Activated CD4-positive, alpha-beta T cell treated with anti-CD3 and anti-CD28 coated beads for 36 hours (primary cell): ENCODE measurements at regions not wholly inside any gene's neighbourhood (a gene's known extent, or its start where the extent isn't known, plus 50 kb on each side); places are given as distances from the start of the nearest gene placed in this dataset.
"Not testable (repeated sequence)": the region's sequence is repeated elsewhere in the genome, so short reads cannot be mapped to it uniquely, and the experiment has no call there.

Experiments used
- ATAC-seq: fragments of 200-7000 bp; cut with Tn5 transposase; one replicate; pipeline ENCODE4 v1.10.0; 2021; ENCODE audit warnings: mild to moderate bottlenecking, moderate library complexity
- CTCF ChIA-PET: fragments of 350-600 bp; sonication (Branson Sonifier 250); formaldehyde crosslinking; loops from one replicate; lab custom pipeline; 2021; ENCODE audit warnings: antibody characterized with exemption; lab: Charles Lee
- POLR2A ChIA-PET: fragments of 350-600 bp; sonication (Branson Sonifier 250); formaldehyde crosslinking; loops from one replicate; lab custom pipeline; 2021; ENCODE audit warnings: antibody characterized with exemption, inconsistent platforms; lab: Charles Lee
- DNase-seq: peaks from one replicate; pipeline ENCODE4 v3.0.0-alpha.2; 2020
- H3K27ac Mint-ChIP-seq: one replicate; pipeline ENCODE4 v1.8.0; 2021; ENCODE audit warnings: mixed read lengths
- H3K27me3 Mint-ChIP-seq: one replicate; pipeline ENCODE4 v1.8.0; 2021; ENCODE audit warnings: mixed read lengths
- H3K36me3 Mint-ChIP-seq: one replicate; pipeline ENCODE4 v1.8.0; 2021; ENCODE audit warnings: low read depth, mixed read lengths
- H3K4me1 Mint-ChIP-seq: one replicate; pipeline ENCODE4 v1.8.0; 2021; ENCODE audit warnings: mixed read lengths
- H3K4me3 Mint-ChIP-seq: one replicate; pipeline ENCODE4 v1.8.0; 2021; ENCODE audit warnings: mild to moderate bottlenecking, moderate library complexity, mixed read lengths
- H3K9me3 Mint-ChIP-seq: one replicate; pipeline ENCODE4 v1.8.0; 2021; ENCODE audit warnings: low read depth, mixed read lengths
- intact Hi-C, 2 experiments: fragments of 100-400 bp; cut with DNase I in 1 of 2; cut with micrococcal nuclease in 1 of 2; formaldehyde crosslinking; loops; one replicate each; pipeline versions ENCODE4 v1.14.2 to v1.15.1; 2022 to 2024; cut with DNase I, micrococcal nuclease

DNA sequence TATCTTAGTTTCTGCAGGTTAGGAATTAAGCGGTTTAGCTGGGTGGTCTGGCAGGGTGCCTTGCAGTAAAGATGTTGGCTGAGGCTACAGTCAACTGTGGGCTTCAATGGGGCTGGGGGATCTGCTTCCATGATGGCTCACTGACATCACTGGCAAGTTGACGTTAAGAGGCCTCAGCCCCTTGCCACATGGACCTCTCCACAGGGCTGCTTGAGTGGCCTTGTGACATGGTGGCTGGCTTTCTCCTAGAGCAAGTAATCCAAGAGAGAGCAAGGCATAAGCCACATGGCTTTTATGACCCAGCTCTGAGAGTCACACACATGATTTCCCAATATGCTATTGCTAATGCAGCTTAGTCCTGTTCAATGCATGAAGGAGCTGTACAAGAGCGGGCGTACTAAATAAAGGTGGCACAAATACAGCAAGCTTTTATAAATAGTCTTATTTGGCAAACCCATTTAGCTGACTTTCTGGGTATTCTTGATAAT is 109.1 kb downstream of the SEPTIN7 start:
- DNase-seq: no peak
- no peaks in the 10 kb centered on the region for H3K9me3 Mint-ChIP-seq
- H3K27ac Mint-ChIP-seq: no peak overlapping the region
- no peak overlapping the region for H3K4me3 Mint-ChIP-seq
- POLR2A ChIA-PET: no interaction called here
- CTCF ChIA-PET: interaction anchor here (0.7 to 3.4 kb wide), 9 partner anchors 66 to 286 kb away, joined by 3 to 16 read pairs (median 4); no protein-coding TSS in a partner anchor
- intact Hi-C loops: loop anchor here (5.0 to 10.0 kb wide), 5 partner anchors 108 to 875 kb away; partner anchors contain the start of genes DPY19L1 (in 1 of the 2) and SEPTIN7 (in 1 of the 2)
- H3K36me3 Mint-ChIP-seq: peaks cover 7% of the 10 kb centered on the region
- no peaks in the 10 kb centered on the region for H3K27me3 Mint-ChIP-seq
- no peak for ATAC-seq
- H3K4me1 Mint-ChIP-seq: peaks cover 2% of the 10 kb centered on the region

DNA sequence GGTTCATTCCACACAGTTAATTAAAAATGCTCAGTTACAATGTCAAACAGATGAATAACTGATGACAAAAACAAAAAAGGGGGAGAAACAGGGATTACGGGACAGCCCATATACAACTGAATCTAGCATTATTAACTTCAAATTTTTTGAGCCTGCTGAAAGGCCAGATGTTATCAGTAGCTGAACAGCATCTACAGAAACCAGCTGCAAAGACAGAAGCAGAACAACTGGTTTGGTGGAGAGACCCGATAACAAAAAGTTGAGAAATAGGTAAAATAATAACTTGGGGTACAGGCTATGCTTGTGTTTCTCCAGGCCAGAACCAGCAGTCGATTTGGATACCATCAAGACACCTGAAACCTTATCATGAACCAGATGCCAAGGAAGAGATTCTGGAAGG is 109.8 kb downstream of the SEPTIN7 start:
- not testable (repeated sequence) for ATAC-seq

GRCh38 chr7:35913350-35913749 is 112.5 kb downstream of the SEPTIN7 start:
- DNase-seq, H3K27ac Mint-ChIP-seq, H3K9me3 Mint-ChIP-seq, H3K36me3 Mint-ChIP-seq, H3K27me3 Mint-ChIP-seq, CTCF ChIA-PET, intact Hi-C loops, H3K4me1 Mint-ChIP-seq, POLR2A ChIA-PET, H3K4me3 Mint-ChIP-seq, ATAC-seq: not testable (repeated sequence)

More for the DNA sequence above, 109.8 kb downstream of the SEPTIN7 start:
- POLR2A ChIA-PET, H3K4me3 Mint-ChIP-seq, H3K36me3 Mint-ChIP-seq, DNase-seq, intact Hi-C loops, H3K4me1 Mint-ChIP-seq, H3K27me3 Mint-ChIP-seq, H3K27ac Mint-ChIP-seq, H3K9me3 Mint-ChIP-seq: not testable (repeated sequence)
- CTCF ChIA-PET: interaction anchor here (1.0 to 3.4 kb wide), 3 partner anchors 184 to 205 kb away, joined by 3 to 16 read pairs (median 5); no protein-coding TSS in a partner anchor

DNA sequence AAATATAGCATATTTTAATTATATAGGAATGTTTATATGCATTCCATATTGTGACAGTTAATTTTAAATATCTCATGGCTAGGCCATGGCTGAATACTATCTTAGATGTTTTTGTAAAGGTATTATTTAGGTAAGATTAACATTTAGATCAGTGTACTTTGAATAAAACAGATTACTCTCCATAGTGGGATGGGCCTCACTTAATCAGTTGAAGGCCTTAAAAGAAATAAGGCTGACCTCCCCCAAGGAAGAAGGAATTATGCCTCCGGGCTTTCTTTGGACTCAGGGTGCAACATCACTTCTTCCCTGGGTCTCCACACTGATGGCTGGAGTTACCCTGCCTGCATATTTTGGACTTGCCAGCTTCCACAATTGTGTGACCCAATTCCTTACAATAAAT is 113.4 kb downstream of the SEPTIN7 start:
- ATAC-seq, H3K27ac Mint-ChIP-seq, DNase-seq, H3K4me3 Mint-ChIP-seq, H3K36me3 Mint-ChIP-seq, H3K4me1 Mint-ChIP-seq, POLR2A ChIA-PET, intact Hi-C loops, H3K27me3 Mint-ChIP-seq, H3K9me3 Mint-ChIP-seq: not testable (repeated sequence)
- CTCF ChIA-PET: interaction anchor here (0.6 kb wide), 1 partner anchor 260 kb away, joined by 3 read pairs; no protein-coding TSS in a partner anchor

DNA sequence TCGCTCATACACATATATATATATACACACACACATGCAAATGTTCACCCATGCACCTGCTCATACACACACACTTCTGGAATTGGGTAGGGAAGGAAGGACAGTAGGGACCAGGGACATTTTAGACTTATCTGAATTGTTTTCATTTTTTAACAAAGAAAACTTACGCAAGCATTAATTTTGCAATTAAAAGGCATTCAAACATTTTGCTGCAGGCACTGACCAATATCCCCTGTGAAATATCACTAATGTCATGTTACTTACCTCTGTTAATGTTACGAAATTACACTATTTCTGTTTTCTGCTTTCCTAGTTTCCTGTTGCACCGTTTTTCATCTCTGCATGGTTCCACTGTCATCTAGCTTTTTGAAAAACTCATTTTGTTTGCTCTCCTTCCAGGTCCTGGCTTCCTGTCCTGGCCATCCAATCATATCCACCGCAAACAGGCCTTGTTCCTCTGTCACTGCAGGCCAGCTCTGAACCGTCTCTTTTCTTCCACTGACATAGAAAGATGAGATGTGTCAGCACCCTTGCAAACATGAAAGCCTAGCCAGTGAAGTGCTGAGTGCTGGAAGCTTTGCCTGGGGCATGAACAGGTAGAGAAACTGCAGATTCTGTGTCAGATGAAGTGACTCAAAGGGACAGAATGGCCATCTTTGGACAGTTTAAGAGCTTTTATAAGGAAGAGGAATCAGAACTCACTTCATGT is 114.5 kb downstream of the SEPTIN7 start:
- DNase-seq, H3K9me3 Mint-ChIP-seq, ATAC-seq, H3K27me3 Mint-ChIP-seq, POLR2A ChIA-PET, H3K36me3 Mint-ChIP-seq, H3K4me3 Mint-ChIP-seq, H3K4me1 Mint-ChIP-seq, H3K27ac Mint-ChIP-seq: not testable (repeated sequence)
- CTCF ChIA-PET: interaction anchor here (0.6 to 2.1 kb wide), 8 partner anchors 61 to 404 kb away, joined by 3 to 6 read pairs (median 3); no protein-coding TSS in a partner anchor
- intact Hi-C loops: loop anchor here in 1 of 2 experiments (5.0 kb wide), 1 partner anchor 377 kb away; no protein-coding TSS in a partner anchor

DNA sequence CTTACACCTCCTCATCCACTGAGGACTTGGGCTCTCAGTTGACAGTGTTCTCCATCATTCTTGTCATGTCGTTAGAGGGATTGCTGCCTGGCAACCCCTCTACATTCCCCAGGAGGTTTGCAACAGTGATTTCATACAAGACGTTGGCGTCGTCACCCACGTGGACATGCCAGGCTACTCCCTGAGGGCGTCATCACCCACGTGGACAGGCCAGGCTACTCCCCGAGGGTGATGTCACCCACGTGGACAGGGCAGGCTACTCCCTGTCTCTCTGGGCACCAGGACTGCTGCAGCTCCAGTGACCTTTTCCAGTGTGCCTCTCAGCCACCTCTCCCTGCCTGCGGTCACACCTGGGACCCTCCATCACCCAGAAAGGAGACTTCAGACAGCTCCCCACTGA is 117.4 kb downstream of the SEPTIN7 start:
- H3K27ac Mint-ChIP-seq, H3K9me3 Mint-ChIP-seq, DNase-seq, H3K4me3 Mint-ChIP-seq, H3K27me3 Mint-ChIP-seq, ATAC-seq, H3K36me3 Mint-ChIP-seq, POLR2A ChIA-PET, H3K4me1 Mint-ChIP-seq: not testable (repeated sequence)
- intact Hi-C loops: loop anchor here in 1 of 2 experiments (5.0 kb wide), 1 partner anchor 374 kb away; no protein-coding TSS in a partner anchor
- CTCF ChIA-PET: interaction anchor here (1.4 kb wide), 1 partner anchor 374 kb away, joined by 10 read pairs; no protein-coding TSS in a partner anchor

DNA sequence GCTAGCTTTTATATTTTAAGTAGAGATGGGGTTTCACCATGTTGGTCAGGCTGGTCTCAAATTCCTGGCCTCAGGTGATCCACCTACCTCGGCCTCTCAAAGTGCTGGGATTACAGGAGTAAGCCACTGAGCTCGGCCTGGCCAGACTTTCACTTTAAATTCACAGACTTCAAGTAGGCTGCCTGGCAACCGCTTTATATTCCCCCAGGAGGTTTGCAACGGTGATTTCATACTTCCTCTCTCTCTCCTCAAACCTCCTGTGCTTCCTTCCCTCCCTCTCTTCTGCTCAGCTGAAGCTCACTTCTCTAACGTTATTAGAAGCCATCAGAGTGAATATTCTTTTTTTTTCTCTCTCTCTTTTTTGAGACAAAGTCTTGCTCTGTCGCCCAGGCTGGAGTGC is 118.8 kb downstream of the SEPTIN7 start:
- H3K27me3 Mint-ChIP-seq, H3K27ac Mint-ChIP-seq, CTCF ChIA-PET, H3K36me3 Mint-ChIP-seq, DNase-seq, H3K4me1 Mint-ChIP-seq, POLR2A ChIA-PET, ATAC-seq, H3K9me3 Mint-ChIP-seq, H3K4me3 Mint-ChIP-seq: not testable (repeated sequence)
- intact Hi-C loops: loop anchor here in 1 of 2 experiments (5.0 kb wide), 1 partner anchor 373 kb away; no protein-coding TSS in a partner anchor

DNA sequence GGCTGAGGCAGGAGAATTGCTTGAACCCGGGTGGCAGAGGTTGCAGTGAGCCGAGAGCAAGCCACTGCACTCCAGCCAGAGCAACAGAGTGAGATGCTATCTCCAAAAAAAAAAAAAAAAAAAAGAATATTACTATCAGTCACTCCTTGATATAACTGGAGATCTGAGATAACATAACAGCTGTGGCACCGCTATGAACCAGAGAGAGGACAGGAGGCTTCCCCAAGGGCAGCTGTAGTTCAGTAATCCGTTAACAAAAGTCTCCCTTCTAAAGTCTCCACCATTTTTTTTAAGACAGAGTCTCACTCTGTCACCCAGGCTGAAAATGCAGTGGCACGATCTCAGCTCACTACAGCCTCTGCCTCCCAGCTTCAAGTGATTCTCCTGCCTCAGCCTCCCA is 120.5 kb downstream of the SEPTIN7 start:
- POLR2A ChIA-PET: not testable (repeated sequence)

GRCh38 chr7:35924668-35925067 is 123.8 kb downstream of the SEPTIN7 start:
- CTCF ChIA-PET, H3K27me3 Mint-ChIP-seq, intact Hi-C loops, H3K36me3 Mint-ChIP-seq, H3K4me3 Mint-ChIP-seq, ATAC-seq, DNase-seq, POLR2A ChIA-PET, H3K27ac Mint-ChIP-seq, H3K9me3 Mint-ChIP-seq, H3K4me1 Mint-ChIP-seq: not testable (repeated sequence)

More for the DNA sequence above, 120.5 kb downstream of the SEPTIN7 start:
- H3K27ac Mint-ChIP-seq, H3K4me1 Mint-ChIP-seq, H3K9me3 Mint-ChIP-seq, intact Hi-C loops, DNase-seq, H3K27me3 Mint-ChIP-seq, H3K36me3 Mint-ChIP-seq, H3K4me3 Mint-ChIP-seq, ATAC-seq: not testable (repeated sequence)
- CTCF ChIA-PET: interaction anchor here (0.7 to 1.2 kb wide), 2 partner anchors 55 to 398 kb away, joined by 4 to 5 read pairs; no protein-coding TSS in a partner anchor

DNA sequence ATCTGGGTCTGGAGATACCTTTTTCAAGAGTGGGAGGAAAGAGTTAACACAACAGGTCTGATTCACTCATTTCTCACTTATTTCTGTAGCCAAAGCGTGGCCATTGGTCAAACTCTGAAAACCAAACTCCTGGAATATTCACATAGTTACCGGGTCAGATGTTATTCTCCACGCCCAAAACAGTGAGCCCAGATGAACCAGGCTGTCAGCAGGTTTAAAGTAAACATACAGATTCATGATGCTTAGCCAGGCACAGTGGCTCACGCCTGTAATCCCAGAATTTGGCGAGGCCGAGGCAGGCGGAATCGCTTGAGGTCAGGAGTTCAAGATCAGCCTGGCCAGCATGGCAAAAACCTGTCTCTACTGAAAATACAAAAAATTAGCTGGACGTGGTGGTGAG is 126.1 kb downstream of the SEPTIN7 start:
- H3K9me3 Mint-ChIP-seq, H3K36me3 Mint-ChIP-seq, H3K27ac Mint-ChIP-seq, POLR2A ChIA-PET, H3K4me1 Mint-ChIP-seq, DNase-seq, H3K4me3 Mint-ChIP-seq, H3K27me3 Mint-ChIP-seq, intact Hi-C loops, ATAC-seq, CTCF ChIA-PET: not testable (repeated sequence)

DNA sequence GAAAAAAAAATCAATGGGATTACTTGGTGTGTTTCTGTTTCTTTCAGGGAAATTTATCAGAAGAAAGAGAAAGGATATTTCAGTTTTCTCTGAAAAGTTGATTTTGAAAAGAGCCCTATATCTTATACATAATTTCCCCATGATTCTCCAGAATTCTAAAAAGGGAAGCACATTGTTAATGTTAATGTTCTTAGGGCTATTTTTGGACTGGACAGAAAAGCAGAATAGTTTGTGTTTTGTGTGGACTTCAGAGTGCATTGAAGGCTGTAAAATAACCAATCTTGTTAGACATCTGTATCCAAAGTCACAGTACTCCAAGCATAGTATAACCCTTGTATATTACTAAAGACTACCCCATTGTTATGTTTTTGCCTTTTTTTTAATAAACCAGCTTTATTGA is 130.3 kb downstream of the SEPTIN7 start:
- H3K4me1 Mint-ChIP-seq, H3K4me3 Mint-ChIP-seq, DNase-seq, H3K36me3 Mint-ChIP-seq, H3K9me3 Mint-ChIP-seq, H3K27me3 Mint-ChIP-seq, ATAC-seq, intact Hi-C loops, POLR2A ChIA-PET, CTCF ChIA-PET, H3K27ac Mint-ChIP-seq: not testable (repeated sequence)
